HCT116 (cell line): ENCODE measurements at regions not wholly inside any gene's neighbourhood (a gene's known extent, or its start where the extent isn't known, plus 50 kb on each side); places are given as distances from the start of the nearest gene placed in this dataset.

Source experiments
- ATAC-seq: fragments of 200-7000 bp; cut with Tn5 transposase; 2 replicates; pipeline ENCODE4 v1.9.1; 2020; ENCODE audit warnings: mild to moderate bottlenecking, moderate library complexity
- BruUV-seq: library from RNA; stranded (reverse); fragments of 400-500 nt; replicated peaks from 2 replicates; lab custom pipeline; 2021; lab: Mats Ljungman, UMichigan
- CTCF ChIA-PET: fragments of 300-600 bp; sonication (Branson Sonifier 250); formaldehyde crosslinking; loops from one replicate; lab custom pipeline; 2021; ENCODE audit warnings: antibody characterized with exemption; lab: Charles Lee
- POLR2A ChIA-PET: fragments of 300-600, 350-600 bp; sonication (Branson Sonifier 250); formaldehyde crosslinking; loops from one replicate; lab custom pipeline; 2021; ENCODE audit warnings: antibody characterized with exemption; lab: Charles Lee
- RAD21 ChIA-PET, 2 experiments: fragments of 300-600 bp; sonication (Branson Sonifier 250); formaldehyde crosslinking; loops; one replicate each; lab custom pipeline; 2023; ENCODE audit warnings: low total read pairs in 2 of 2; ENCODE audit not compliant: uncharacterized antibody in 2 of 2, unreplicated experiment in 2 of 2, low non-redundant PET in 1 of 2; lab: Charles Lee
- DNase-seq: peaks from one replicate; pipeline ENCODE4 v3.0.0-alpha.2; 2010; ENCODE audit warnings: low read depth, low spot score
- H2AFZ ChIP-seq: fragments of 200-600 bp; shearing (Covaris generic), sonication (generic); 2 replicates; pipeline ENCODE4 v1.6.1; 2017; ENCODE audit warnings: low read depth, mixed run types, mixed read lengths, antibody characterized with exemption, low read length; ENCODE audit not compliant: poor library complexity, severe bottlenecking
- H3K27ac ChIP-seq: 2 replicates; pipeline ENCODE4 v1.5.1; 2012; ENCODE audit warnings: low read depth, low read length
- H3K27me3 ChIP-seq: fragments of 200-600 bp; sonication (generic); 2 replicates; pipeline ENCODE4 v1.6.1; 2016; ENCODE audit warnings: mixed run types, low read length, mixed read lengths; ENCODE audit not compliant: insufficient read depth
- H3K36me3 ChIP-seq, 2 experiments: fragments of 200-500 bp in 1 of 2; fragments of 200-600 bp in 1 of 2; sonication (Bioruptor generic) in 1 of 2; sonication (generic) in 1 of 2; 2 replicates each; pipeline versions ENCODE4 v1.5.1 to v1.6.1; 2014 to 2016; ENCODE audit warnings: low read length in 2 of 2, inconsistent platforms in 1 of 2, mixed read lengths in 1 of 2, mixed run types in 1 of 2; ENCODE audit not compliant: insufficient read depth in 2 of 2, control insufficient read depth in 1 of 2
- H3K4me1 ChIP-seq, 2 experiments: fragments of 200-600 bp in 1 of 2; sonication (generic) in 1 of 2; 2 replicates each; pipeline versions ENCODE4 v1.5.1 to v1.6.1; 2012 to 2017; ENCODE audit warnings: low read length in 2 of 2, inconsistent platforms in 1 of 2, mild to moderate bottlenecking in 1 of 2, mixed read lengths in 1 of 2, mixed run types in 1 of 2, moderate library complexity in 1 of 2; ENCODE audit not compliant: insufficient read depth in 2 of 2, control insufficient read depth in 1 of 2
- H3K4me2 ChIP-seq: fragments of 200-600 bp; sonication (generic); 2 replicates; pipeline ENCODE4 v1.6.1; 2017; ENCODE audit warnings: mixed run types, low read length, mixed read lengths
- H3K4me3 ChIP-seq, 2 experiments: fragments of 200-600 bp in 1 of 2; sonication (generic) in 1 of 2; replicated peaks in 1 of 2; 2 replicates each; pipeline ENCODE4 v1.5.1; 2011 to 2016; ENCODE audit warnings: low read length in 2 of 2, control low read depth in 1 of 2, low read depth in 1 of 2, mild to moderate bottlenecking in 1 of 2, mixed read lengths in 1 of 2, mixed run types in 1 of 2
- H3K79me2 ChIP-seq: fragments of 200-600 bp; sonication (generic); 2 replicates; pipeline ENCODE4 v1.6.1; 2017; ENCODE audit warnings: mild to moderate bottlenecking, mixed run types, low read length, moderate library complexity, mixed read lengths; ENCODE audit not compliant: insufficient read depth
- H3K9ac ChIP-seq: fragments of 200-600 bp; sonication (generic); 2 replicates; pipeline ENCODE4 v1.6.1; 2016; ENCODE audit warnings: low read length, mixed read lengths
- H3K9me2 ChIP-seq: fragments of 200-600 bp; sonication (generic), shearing (Covaris generic); 2 replicates; pipeline ENCODE4 v1.6.1; 2017; ENCODE audit warnings: mixed run types, mild to moderate bottlenecking, moderate library complexity; ENCODE audit not compliant: insufficient read depth
- H3K9me3 ChIP-seq, 2 experiments: fragments of 200-500 bp in 1 of 2; fragments of 200-600 bp in 1 of 2; sonication (Bioruptor generic) in 1 of 2; sonication (generic) in 1 of 2; 2 replicates each; pipeline ENCODE4 v1.6.1; 2014 to 2017; ENCODE audit warnings: low read length in 2 of 2, mixed read lengths in 2 of 2, inconsistent platforms in 1 of 2, low read depth in 1 of 2, mild to moderate bottlenecking in 1 of 2, mixed run types in 1 of 2, moderate library complexity in 1 of 2; ENCODE audit not compliant: control insufficient read depth in 1 of 2, insufficient read depth in 1 of 2
- H4K20me1 ChIP-seq: fragments of 200-600 bp; sonication (generic), shearing (Covaris generic); 2 replicates; pipeline ENCODE4 v1.6.1; 2017; ENCODE audit warnings: mixed run types, mild to moderate bottlenecking, moderate library complexity; ENCODE audit not compliant: insufficient read depth
- EGR1 ChIP-seq: IDR thresholded peaks from 2 replicates; pipeline ENCODE4 v1.6.1; 2012; ENCODE audit warnings: low read depth
- ELF1 ChIP-seq: IDR thresholded peaks from 2 replicates; pipeline ENCODE4 v1.6.1; 2012; ENCODE audit warnings: low read depth, borderline replicate concordance
- EZH2 ChIP-seq: fragments of 200-600 bp; sonication (generic); IDR thresholded peaks from 2 replicates; pipeline ENCODE4 v1.6.1; 2017; ENCODE audit warnings: antibody characterized with exemption, mixed run types
- JUND ChIP-seq: IDR thresholded peaks from 2 replicates; pipeline ENCODE4 v1.6.1; 2012
- POLR2A ChIP-seq: IDR thresholded peaks from 2 replicates; pipeline ENCODE4 v1.7.0; 2011; ENCODE audit warnings: borderline replicate concordance; ENCODE audit not compliant: insufficient read depth, insufficient read length; ENCODE audit errors: extremely low read depth
- POLR2AphosphoS5 ChIP-seq: IDR thresholded peaks from 2 replicates; pipeline ENCODE4 v1.6.1; 2011; ENCODE audit warnings: mild to moderate bottlenecking, low read depth, low read length, moderate library complexity
- RAD21 ChIP-seq: IDR thresholded peaks from 2 replicates; pipeline ENCODE4 v1.6.1; 2012; ENCODE audit warnings: low read depth, mild to moderate bottlenecking
- SIN3A ChIP-seq: IDR thresholded peaks from 2 replicates; pipeline ENCODE4 v1.6.1; 2012; ENCODE audit warnings: low read depth
- TCF7L2 ChIP-seq: IDR thresholded peaks from 2 replicates; pipeline ENCODE4 v1.7.0; 2011; ENCODE audit warnings: borderline replicate concordance, inconsistent platforms; ENCODE audit not compliant: insufficient read depth, insufficient read length; ENCODE audit errors: extremely low read depth
- YY1 ChIP-seq: IDR thresholded peaks from 2 replicates; pipeline ENCODE4 v1.6.1; 2011; ENCODE audit warnings: low read length, low read depth, moderate library complexity, mild to moderate bottlenecking; ENCODE audit not compliant: insufficient replicate concordance; ENCODE audit errors: extremely low read depth
- ZFX ChIP-seq: fragments of 450-650 bp; IDR thresholded peaks from 2 replicates; pipeline ENCODE4 v1.6.1; 2017
- ZNF274 ChIP-seq: fragments of 200-500 bp; sonication (Bioruptor generic); IDR thresholded peaks from 2 replicates; pipeline ENCODE4 v1.6.1; 2014; ENCODE audit warnings: mild to moderate bottlenecking, low read depth, low read length, inconsistent platforms
- intact Hi-C: fragments of 100-400 bp; cut with micrococcal nuclease; formaldehyde crosslinking; loops from 2 replicates; pipeline ENCODE4 v1.10.0; 2022
- TF ChIP-seq, protein P1 (sequence below): IDR thresholded peaks from 2 replicates; pipeline ENCODE4 v1.6.1; 2012
- TF ChIP-seq, protein P2 (sequence below): IDR thresholded peaks from 2 replicates; pipeline ENCODE4 v1.6.1; 2011; ENCODE audit warnings: mild to moderate bottlenecking, low read length, moderate library complexity; ENCODE audit not compliant: insufficient replicate concordance; ENCODE audit errors: extremely low read depth
- TF ChIP-seq, protein P3 (sequence below): IDR thresholded peaks from 2 replicates; pipeline ENCODE4 v1.6.1; 2012

DNA sequence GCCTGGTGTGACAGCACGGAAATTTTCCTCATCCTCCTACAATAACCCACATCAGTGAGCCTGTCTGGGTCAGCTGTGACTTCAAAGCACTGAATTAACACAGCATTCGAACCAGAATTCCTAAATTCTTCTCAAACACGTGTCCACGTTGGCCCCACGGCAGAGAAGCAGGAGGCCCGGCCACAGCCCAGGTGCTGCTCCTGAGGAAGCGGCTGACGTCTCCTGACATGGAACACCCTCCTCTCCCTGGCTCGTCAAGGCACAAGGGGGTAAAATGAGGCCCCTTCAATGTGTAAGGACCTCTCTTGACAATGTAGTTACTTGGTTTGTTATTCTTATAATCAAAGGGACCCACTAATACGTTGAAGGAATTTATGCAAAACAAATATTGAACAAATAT is 156.3 kb upstream of the GSC start:
- no peaks in the 10 kb centered on the region for H3K9me2 ChIP-seq
- no peak overlapping the region for H2AFZ ChIP-seq
- no peaks in the 10 kb centered on the region for H3K4me1 ChIP-seq
- H3K79me2 ChIP-seq, result no peaks in the 10 kb centered on the region
- H3K27ac ChIP-seq, result no peak overlapping the region
- RAD21 ChIA-PET, result no interaction called here
- no peak overlapping the region for H3K9ac ChIP-seq
- no peaks in the 10 kb centered on the region for H3K27me3 ChIP-seq
- ATAC-seq, result no peak
- no peak for TF ChIP-seq YY1
- TF ChIP-seq, protein P1, sequence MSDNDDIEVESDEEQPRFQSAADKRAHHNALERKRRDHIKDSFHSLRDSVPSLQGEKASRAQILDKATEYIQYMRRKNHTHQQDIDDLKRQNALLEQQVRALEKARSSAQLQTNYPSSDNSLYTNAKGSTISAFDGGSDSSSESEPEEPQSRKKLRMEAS, result no peak
- no peak for TF ChIP-seq ZFX
- TF ChIP-seq ZNF274, result no peak
- TF ChIP-seq, all 23 proteins: peak for 0
- Histone ChIP-seq H3K36me3 (no peaks in the 10 kb centered on the region), H3K4me3 (no peak overlapping the region), H3K4me2 (no peak overlapping the region), H4K20me1 (no peaks in the 10 kb centered on the region), H3K9me3 (no peaks in the 10 kb centered on the region)
- intact Hi-C loops, result no loop called here
- CTCF ChIA-PET, result no interaction called here
- no peak for DNase-seq
- POLR2A ChIA-PET, result no interaction called here
- BruUV-seq, result no TSS peak

DNA sequence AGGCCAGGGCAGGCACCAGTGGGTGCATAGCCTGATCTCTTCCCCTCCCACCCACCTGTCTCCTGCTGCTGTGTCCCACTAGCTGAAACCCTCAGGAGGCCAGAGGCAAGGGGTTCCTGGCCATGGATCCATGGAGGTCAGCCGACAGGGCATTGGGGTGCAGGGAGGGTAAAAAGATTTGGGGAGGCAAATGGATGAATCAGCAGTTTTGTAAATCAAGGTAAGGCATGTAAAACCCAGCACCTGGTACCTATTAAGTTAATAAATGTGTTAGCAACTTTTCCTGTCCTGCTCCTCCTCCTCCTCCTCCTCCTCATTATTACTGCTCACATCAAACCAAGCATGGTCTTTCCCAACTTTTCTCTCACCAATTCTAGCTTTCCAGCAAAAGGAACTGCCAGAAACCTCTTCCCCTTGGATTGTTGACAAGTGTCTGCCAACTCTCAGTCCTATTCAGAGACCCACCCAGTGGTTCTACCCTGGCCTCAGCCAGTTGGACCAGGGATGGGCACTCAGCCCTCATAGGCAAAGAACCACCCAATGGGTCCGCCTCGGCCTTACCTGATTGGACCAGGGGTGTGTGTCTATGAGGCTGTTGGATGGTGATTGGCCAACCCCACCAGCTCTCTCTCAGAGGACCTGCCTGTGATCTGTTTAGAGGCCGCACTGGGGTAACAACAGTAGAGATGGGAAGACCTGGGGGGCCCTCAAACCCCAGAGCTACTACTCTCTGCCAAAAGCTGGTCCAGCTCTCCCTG is 155.7 kb upstream of the GSC start:
- H3K9me2 ChIP-seq, result no peaks in the 10 kb centered on the region
- ATAC-seq, result peak; percentile 54
- H3K4me2 ChIP-seq, result no peak overlapping the region
- H3K4me1 ChIP-seq, result no peaks in the 10 kb centered on the region
- intact Hi-C loops, result no loop called here
- H3K9me3 ChIP-seq, result no peaks in the 10 kb centered on the region
- H3K27ac ChIP-seq, result no peak overlapping the region
- ChIA-PET RAD21 (no interaction called here), POLR2A (no interaction called here), CTCF (no interaction called here)
- no peaks in the 10 kb centered on the region for H4K20me1 ChIP-seq
- H3K4me3 ChIP-seq, result no peak overlapping the region
- H3K79me2 ChIP-seq, result no peaks in the 10 kb centered on the region
- no peak for DNase-seq
- BruUV-seq, result no TSS peak
- H2AFZ ChIP-seq, result no peak overlapping the region
- H3K27me3 ChIP-seq, result no peaks in the 10 kb centered on the region
- H3K9ac ChIP-seq, result no peak overlapping the region
- no peaks in the 10 kb centered on the region for H3K36me3 ChIP-seq
- no peak for TF ChIP-seq JUND
- TF ChIP-seq, protein P2, sequence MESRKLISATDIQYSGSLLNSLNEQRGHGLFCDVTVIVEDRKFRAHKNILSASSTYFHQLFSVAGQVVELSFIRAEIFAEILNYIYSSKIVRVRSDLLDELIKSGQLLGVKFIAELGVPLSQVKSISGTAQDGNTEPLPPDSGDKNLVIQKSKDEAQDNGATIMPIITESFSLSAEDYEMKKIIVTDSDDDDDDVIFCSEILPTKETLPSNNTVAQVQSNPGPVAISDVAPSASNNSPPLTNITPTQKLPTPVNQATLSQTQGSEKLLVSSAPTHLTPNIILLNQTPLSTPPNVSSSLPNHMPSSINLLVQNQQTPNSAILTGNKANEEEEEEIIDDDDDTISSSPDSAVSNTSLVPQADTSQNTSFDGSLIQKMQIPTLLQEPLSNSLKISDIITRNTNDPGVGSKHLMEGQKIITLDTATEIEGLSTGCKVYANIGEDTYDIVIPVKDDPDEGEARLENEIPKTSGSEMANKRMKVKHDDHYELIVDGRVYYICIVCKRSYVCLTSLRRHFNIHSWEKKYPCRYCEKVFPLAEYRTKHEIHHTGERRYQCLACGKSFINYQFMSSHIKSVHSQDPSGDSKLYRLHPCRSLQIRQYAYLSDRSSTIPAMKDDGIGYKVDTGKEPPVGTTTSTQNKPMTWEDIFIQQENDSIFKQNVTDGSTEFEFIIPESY, result no peak
- TF ChIP-seq RAD21, result no peak
- no peak for TF ChIP-seq EGR1
- TF ChIP-seq POLR2A, result no peak
- no peak for TF ChIP-seq POLR2AphosphoS5
- TF ChIP-seq SIN3A, result no peak
- TF ChIP-seq EZH2, result no peak
- no peak for TF ChIP-seq TCF7L2
- TF ChIP-seq, protein P1, result no peak
- TF ChIP-seq, protein P3, sequence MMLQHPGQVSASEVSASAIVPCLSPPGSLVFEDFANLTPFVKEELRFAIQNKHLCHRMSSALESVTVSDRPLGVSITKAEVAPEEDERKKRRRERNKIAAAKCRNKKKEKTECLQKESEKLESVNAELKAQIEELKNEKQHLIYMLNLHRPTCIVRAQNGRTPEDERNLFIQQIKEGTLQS, result no peak
- no peak for TF ChIP-seq ELF1
- TF ChIP-seq ZNF274, result no peak
